ENCODE measurements at regions not wholly inside any gene's neighbourhood (a gene's known extent, or its start where the extent isn't known, plus 50 kb on each side); places are given as distances from the start of the nearest gene placed in this dataset.

GRCh38 chr9:21677834-21678233 lies 124.6 kb upstream of the MTAP start:
- TF ChIP-seq ZSCAN21 (CRISPR knock-in tag; IDR thresholded peaks at IDR 0.05; ENCODE audit: borderline replicate concordance) (no peak), SP140L (CRISPR knock-in tag; IDR thresholded peaks at IDR 0.05; ENCODE audit: borderline replicate concordance) (no peak), FOXK2 (IDR thresholded peaks at IDR 0.05) (no peak), ZNF331 (CRISPR knock-in tag; IDR thresholded peaks at IDR 0.05) (no peak), TP53 (CRISPR knock-in tag; conservative IDR thresholded peaks at IDR 0.05) (no peak), RFX5 (IDR thresholded peaks at IDR 0.05; ENCODE audit: low read depth, low read length) (no peak), EP300 (IDR thresholded peaks at IDR 0.05; ENCODE audit: low read depth in 2 of 2, low read length in 2 of 2) (no peak), EP300 (CRISPR knock-in tag; IDR thresholded peaks at IDR 0.05; ENCODE audit: borderline replicate concordance) (no peak), TRIM24 (CRISPR knock-in tag; IDR thresholded peaks at IDR 0.05) (no peak), FOSL1 (CRISPR knock-in tag; IDR thresholded peaks at IDR 0.05; ENCODE audit: borderline replicate concordance) (no peak), BHLHE40 (IDR thresholded peaks at IDR 0.05; ENCODE audit: low read length) (no peak), SMYD3 (CRISPR knock-in tag; IDR thresholded peaks at IDR 0.05) (no peak)

Data from HepG2 (cell line).